GM23338 (cell line): ENCODE measurements at regions not wholly inside any gene's neighbourhood (a gene's known extent, or its start where the extent isn't known, plus 50 kb on each side); places are given as distances from the start of the nearest gene placed in this dataset.

Source experiments
- ATAC-seq: fragments of 200-7000 bp; cut with Tn5 transposase; 3 replicates; pipeline ENCODE4 v1.9.1; 2020
- DNase-seq: peaks from one replicate; pipeline ENCODE4 v3.0.0-alpha.2; 2015; ENCODE audit warnings: low spot score
- H2AFZ ChIP-seq: fragments of 200-600 bp; sonication (generic); 2 replicates; pipeline ENCODE4 v1.8.0; 2016; ENCODE audit warnings: antibody characterized with exemption, mild to moderate bottlenecking, moderate library complexity
- H3F3A ChIP-seq: fragments of 200-600 bp; sonication (generic); replicated peaks from 2 replicates; pipeline ENCODE4 v1.8.0; 2017; ENCODE audit warnings: antibody characterized with exemption, mixed run types, low read depth
- H3K27ac ChIP-seq: fragments of 200-600 bp; sonication (generic); 2 replicates; pipeline ENCODE4 v1.6.1; 2016; ENCODE audit warnings: low read depth
- H3K27me3 ChIP-seq: fragments of 200-600 bp; sonication (generic); 2 replicates; pipeline ENCODE4 v1.8.0; 2016; ENCODE audit warnings: mild to moderate bottlenecking, mixed run types, moderate library complexity; ENCODE audit not compliant: insufficient read depth
- H3K36me3 ChIP-seq: fragments of 200-600 bp; sonication (generic); 2 replicates; pipeline ENCODE4 v1.8.0; 2016; ENCODE audit warnings: mild to moderate bottlenecking; ENCODE audit not compliant: insufficient read depth
- H3K4me1 ChIP-seq: fragments of 200-600 bp; sonication (generic); 2 replicates; pipeline ENCODE4 v1.8.0; 2016; ENCODE audit warnings: mild to moderate bottlenecking, moderate library complexity; ENCODE audit not compliant: insufficient read depth
- H3K4me2 ChIP-seq: fragments of 200-600 bp; sonication (generic); 2 replicates; pipeline ENCODE4 v1.7.1; 2017; ENCODE audit warnings: mixed run types
- H3K4me3 ChIP-seq: fragments of 200-600 bp; sonication (generic); 2 replicates; pipeline ENCODE4 v1.6.1; 2016; ENCODE audit warnings: mixed run types
- H3K79me2 ChIP-seq: fragments of 200-600 bp; sonication (generic); replicated peaks from 2 replicates; pipeline ENCODE4 v1.8.0; 2017; ENCODE audit warnings: mild to moderate bottlenecking; ENCODE audit not compliant: insufficient read depth
- H3K9me2 ChIP-seq: fragments of 200-600 bp; sonication (generic); 2 replicates; pipeline ENCODE4 v1.8.0; 2017; ENCODE audit not compliant: insufficient read depth
- H4K20me1 ChIP-seq: fragments of 200-600 bp; sonication (generic); replicated peaks from 2 replicates; pipeline ENCODE4 v1.8.0; 2017; ENCODE audit warnings: mild to moderate bottlenecking; ENCODE audit not compliant: insufficient read depth
- H3K27ac Mint-ChIP-seq: 2 replicates; pipeline ENCODE4 v1.8.0; 2020; ENCODE audit warnings: inconsistent platforms, mild to moderate bottlenecking, moderate library complexity, mixed read lengths
- H3K27me3 Mint-ChIP-seq: 3 replicates; pipeline ENCODE4 v1.8.0; 2022; ENCODE audit warnings: low read depth, mild to moderate bottlenecking, moderate library complexity, mixed read lengths, inconsistent platforms; ENCODE audit not compliant: insufficient read depth, poor library complexity
- H3K36me3 Mint-ChIP-seq: 3 replicates; pipeline ENCODE4 v1.8.0; 2021; ENCODE audit warnings: low read depth, mild to moderate bottlenecking, inconsistent platforms, moderate library complexity, mixed read lengths
- H3K4me1 Mint-ChIP-seq: 3 replicates; pipeline ENCODE4 v1.8.0; 2020; ENCODE audit warnings: mild to moderate bottlenecking, inconsistent platforms, mixed read lengths
- H3K4me3 Mint-ChIP-seq: 3 replicates; pipeline ENCODE4 v1.8.0; 2021; ENCODE audit warnings: moderate library complexity, mild to moderate bottlenecking, inconsistent platforms, mixed read lengths
- H3K9me3 Mint-ChIP-seq: 3 replicates; pipeline ENCODE4 v1.8.0; 2020; ENCODE audit warnings: moderate library complexity, mild to moderate bottlenecking, inconsistent platforms, mixed read lengths
- CREB1 ChIP-seq: fragments of 250-450 bp; sonication (Bioruptor Pico); IDR thresholded peaks from 2 replicates; pipeline ENCODE4 v1.5.0; 2020; ENCODE audit warnings: low read depth, mild to moderate bottlenecking, moderate library complexity
- CTCF ChIP-seq, 2 experiments: fragments of 200-600 bp in 1 of 2; sonication (generic) in 1 of 2; conservative IDR thresholded peaks; 2 replicates each; pipeline versions ENCODE4 v1.5.1 to v1.6.1; 2016 to 2017; ENCODE audit warnings: antibody characterized with exemption in 2 of 2, low read depth in 2 of 2, mild to moderate bottlenecking in 2 of 2, moderate library complexity in 1 of 2
- ETS1 ChIP-seq: IDR thresholded peaks from 2 replicates; pipeline ENCODE4 v1.6.1; 2016; ENCODE audit warnings: antibody characterized with exemption
- EZH2 ChIP-seq: fragments of 200-600 bp; sonication (generic); IDR thresholded peaks from one replicate; pipeline ENCODE4 v1.8.0; 2017; ENCODE audit warnings: antibody characterized with exemption, mild to moderate bottlenecking, low read depth; ENCODE audit not compliant: unreplicated experiment
- EZH2phosphoT487 ChIP-seq: fragments of 200-600 bp; sonication (generic); IDR thresholded peaks from one replicate; pipeline ENCODE4 v1.8.1; 2018; ENCODE audit warnings: antibody characterized with exemption; ENCODE audit not compliant: unreplicated experiment
- JUNB ChIP-seq: IDR thresholded peaks from one replicate; pipeline ENCODE4 v1.6.1; 2016; ENCODE audit warnings: antibody characterized with exemption; ENCODE audit not compliant: unreplicated experiment
- NANOG ChIP-seq: IDR thresholded peaks from 2 replicates; pipeline ENCODE4 v1.6.1; 2016; ENCODE audit warnings: antibody characterized with exemption, borderline replicate concordance
- POLR2AphosphoS5 ChIP-seq: IDR thresholded peaks from 2 replicates; pipeline ENCODE4 v1.6.1; 2016; ENCODE audit warnings: antibody characterized with exemption, low read depth
- REST ChIP-seq: IDR thresholded peaks from one replicate; pipeline ENCODE4 v1.6.1; 2018; ENCODE audit warnings: antibody characterized with exemption; ENCODE audit not compliant: unreplicated experiment
- STAT1 ChIP-seq: IDR thresholded peaks from one replicate; pipeline ENCODE4 v1.6.1; 2016; ENCODE audit warnings: antibody characterized with exemption; ENCODE audit not compliant: unreplicated experiment
- ZNF114 ChIP-seq: fragments of 250-450 bp; sonication (Bioruptor Pico); IDR thresholded peaks from 2 replicates; pipeline ENCODE4 v1.5.0; 2020; ENCODE audit warnings: mild to moderate bottlenecking, moderate library complexity
- ZNF331 ChIP-seq: fragments of 250-450 bp; sonication (Bioruptor Pico); IDR thresholded peaks from 2 replicates; pipeline ENCODE4 v1.5.0; 2020; ENCODE audit warnings: low read depth, mild to moderate bottlenecking, moderate library complexity
- ZNF462 ChIP-seq: fragments of 250-450 bp; sonication (Bioruptor Pico); IDR thresholded peaks from 2 replicates; pipeline ENCODE4 v1.5.0; 2020; ENCODE audit warnings: mild to moderate bottlenecking, moderate library complexity

- Histone ChIP-seq H2AFZ (no peak overlapping the region), H3K4me2 (no peak overlapping the region), H3K36me3 (no peaks in the 10 kb centered on the region), H3K4me1 (peaks cover 4% of the 10 kb centered on the region; the same call in 1 of the 2 replicates), H3K27ac (no peak overlapping the region), H3K27me3 (no peaks in the 10 kb centered on the region), H3K4me3 (no peak overlapping the region), H3K9me2 (no peaks in the 10 kb centered on the region; the same call in 1 of the 2 replicates), H3F3A (no peaks in the 10 kb centered on the region), H3K79me2 (no peaks in the 10 kb centered on the region), H4K20me1 (no peaks in the 10 kb centered on the region)
- no peak for ATAC-seq
- no peak for TF ChIP-seq POLR2AphosphoS5
- no peak for TF ChIP-seq CTCF (conservative IDR thresholded peaks at IDR 0.05; ENCODE audit: low read depth in 2 of 2)
- no peak for TF ChIP-seq REST
- no peak for TF ChIP-seq NANOG
- no peak for TF ChIP-seq ZNF331
- no peak for TF ChIP-seq ETS1
- no peak for TF ChIP-seq ZNF114 (CRISPR knock-in tag)
- TF ChIP-seq ZNF462 (CRISPR knock-in tag), result no peak
- TF ChIP-seq EZH2phosphoT487, result no peak
- no peak for TF ChIP-seq STAT1
- TF ChIP-seq EZH2, result no peak
- no peak for TF ChIP-seq JUNB
- TF ChIP-seq CREB1, result no peak
- Mint-ChIP-seq H3K27me3 (no peaks in the 10 kb centered on the region), H3K4me1 (peaks cover 6% of the 10 kb centered on the region; the same call in 2 of the 3 replicates), H3K36me3 (no peaks in the 10 kb centered on the region), H3K9me3 (no peaks in the 10 kb centered on the region), H3K4me3 (no peak overlapping the region), H3K27ac (no peak overlapping the region)
- no peak for DNase-seq
These were observed 66.2 kb downstream of the FANCF start for GRCh38 chr11:22559416-22559815.
